Chondrocyte (in vitro differentiated cells): ENCODE measurements at regions not wholly inside any gene's neighbourhood (a gene's known extent, or its start where the extent isn't known, plus 50 kb on each side); places are given as distances from the start of the nearest gene placed in this dataset.

Source experiments
- DNase-seq: peaks from one replicate; pipeline ENCODE4 v3.0.0; 2021; ENCODE audit warnings: mixed read lengths, low spot score
- H3K27ac Mint-ChIP-seq: one replicate; pipeline ENCODE4 v1.8.0; 2021; ENCODE audit warnings: mild to moderate bottlenecking, moderate library complexity, mixed read lengths; ENCODE audit not compliant: unreplicated experiment
- H3K27me3 Mint-ChIP-seq: 2 replicates; pipeline ENCODE4 v1.8.0; 2021; ENCODE audit warnings: low read depth, mixed read lengths
- H3K36me3 Mint-ChIP-seq: 2 replicates; pipeline ENCODE4 v1.8.0; 2021; ENCODE audit warnings: low read depth, mixed read lengths
- H3K4me1 Mint-ChIP-seq: 2 replicates; pipeline ENCODE4 v1.8.0; 2021; ENCODE audit warnings: low read depth, mild to moderate bottlenecking, mixed read lengths
- H3K4me3 Mint-ChIP-seq: one replicate; pipeline ENCODE4 v1.8.0; 2021; ENCODE audit warnings: mild to moderate bottlenecking, moderate library complexity, mixed read lengths; ENCODE audit not compliant: unreplicated experiment
- H3K9me3 Mint-ChIP-seq: 2 replicates; pipeline ENCODE4 v1.8.0; 2021; ENCODE audit warnings: low read depth, mixed read lengths
- CTCF ChIP-seq: fragments of 200-600 bp; sonication (generic); IDR thresholded peaks from 2 replicates; pipeline ENCODE4 v1.5.0; 2021; ENCODE audit warnings: antibody characterized with exemption, mild to moderate bottlenecking, moderate library complexity

- H3K9me3 Mint-ChIP-seq, result peaks cover 19% of the 10 kb centered on the region
- H3K4me1 Mint-ChIP-seq, result no peaks in the 10 kb centered on the region
- no peak for TF ChIP-seq CTCF
- H3K4me3 Mint-ChIP-seq, result no peak overlapping the region
- DNase-seq, result no peak
- H3K27me3 Mint-ChIP-seq, result no peaks in the 10 kb centered on the region
- H3K27ac Mint-ChIP-seq, result no peak overlapping the region
- no peaks in the 10 kb centered on the region for H3K36me3 Mint-ChIP-seq
Observed at GRCh38 chrX:9204560-9204959, 170.6 kb upstream of the FAM9B start.

- DNase-seq, result no peak
- no peaks in the 10 kb centered on the region for H3K4me1 Mint-ChIP-seq
- H3K27ac Mint-ChIP-seq, result no peak overlapping the region
- H3K9me3 Mint-ChIP-seq, result peaks cover 19% of the 10 kb centered on the region
- no peak for TF ChIP-seq CTCF
- H3K36me3 Mint-ChIP-seq, result no peaks in the 10 kb centered on the region
- no peaks in the 10 kb centered on the region for H3K27me3 Mint-ChIP-seq
- H3K4me3 Mint-ChIP-seq, result no peak overlapping the region
Observed at GRCh38 chrX:9205599-9206223, 171.8 kb upstream of the FAM9B start.

- no peak for DNase-seq
- no peaks in the 10 kb centered on the region for H3K36me3 Mint-ChIP-seq
- TF ChIP-seq CTCF, result no peak
- no peaks in the 10 kb centered on the region for H3K27me3 Mint-ChIP-seq
- no peak overlapping the region for H3K4me3 Mint-ChIP-seq
- H3K4me1 Mint-ChIP-seq, result no peaks in the 10 kb centered on the region
- no peak overlapping the region for H3K27ac Mint-ChIP-seq
- peaks cover 17% of the 10 kb centered on the region for H3K9me3 Mint-ChIP-seq
Observed at GRCh38 chrX:9207142-9207541, 173.2 kb upstream of the FAM9B start.

- Mint-ChIP-seq H3K36me3 (no peaks in the 10 kb centered on the region), H3K4me1 (no peaks in the 10 kb centered on the region), H3K27me3 (peaks cover 5% of the 10 kb centered on the region), H3K27ac (no peak overlapping the region), H3K4me3 (no peak overlapping the region), H3K9me3 (peaks cover 11% of the 10 kb centered on the region)
- no peak for TF ChIP-seq CTCF
- DNase-seq, result no peak
Observed at GRCh38 chrX:9211269-9211668, 177.3 kb upstream of the FAM9B start.

GRCh38 chrX:9221781-9222180 is 187.9 kb upstream of the FAM9B start:
- no peaks in the 10 kb centered on the region for H3K4me1 Mint-ChIP-seq
- H3K4me3 Mint-ChIP-seq, result no peak overlapping the region
- no peak overlapping the region for H3K27ac Mint-ChIP-seq
- H3K9me3 Mint-ChIP-seq, result peaks cover 27% of the 10 kb centered on the region
- DNase-seq, result no peak
- no peak for TF ChIP-seq CTCF
- no peaks in the 10 kb centered on the region for H3K27me3 Mint-ChIP-seq
- peaks cover 2% of the 10 kb centered on the region for H3K36me3 Mint-ChIP-seq
